ENCODE measurements at regions not wholly inside any gene's neighbourhood (a gene's known extent, or its start where the extent isn't known, plus 50 kb on each side); places are given as distances from the start of the nearest gene placed in this dataset.
"Not testable (repeated sequence)": the region's sequence is repeated elsewhere in the genome, so short reads cannot be mapped to it uniquely, and the experiment has no call there.

DNA sequence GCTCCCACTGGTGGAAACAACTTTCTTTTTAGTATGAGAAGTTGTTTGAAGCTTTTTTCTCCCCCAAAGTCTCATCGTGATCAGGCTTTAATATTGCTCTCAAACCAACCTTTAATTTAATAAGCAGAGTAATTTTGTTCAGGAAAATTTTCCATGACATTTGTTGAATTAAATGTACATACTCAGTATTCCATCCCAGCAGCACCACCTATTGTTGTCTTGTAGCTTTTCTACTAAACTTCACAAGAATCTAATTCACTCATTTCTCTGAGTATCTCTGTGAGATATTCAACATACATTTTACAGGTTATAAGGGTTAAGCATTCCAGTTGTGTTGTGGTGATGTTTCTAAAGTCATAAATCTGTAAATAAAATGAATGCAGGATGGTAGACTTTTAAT lies 218.3 kb upstream of the HAND2 start:
- intact Hi-C loops (cut with micrococcal nuclease), result no loop called here
- H3K36me3 Mint-ChIP-seq (ENCODE audit: low read depth), result no peaks in the 10 kb centered on the region
- DNase-seq, result no peak
- H3K27ac Mint-ChIP-seq, result no peak overlapping the region
- no peak overlapping the region for H3K4me3 Mint-ChIP-seq
- no peaks in the 10 kb centered on the region for H3K27me3 Mint-ChIP-seq
- no peaks in the 10 kb centered on the region for H3K9me3 Mint-ChIP-seq
- no peaks in the 10 kb centered on the region for H3K4me1 Mint-ChIP-seq

DNA sequence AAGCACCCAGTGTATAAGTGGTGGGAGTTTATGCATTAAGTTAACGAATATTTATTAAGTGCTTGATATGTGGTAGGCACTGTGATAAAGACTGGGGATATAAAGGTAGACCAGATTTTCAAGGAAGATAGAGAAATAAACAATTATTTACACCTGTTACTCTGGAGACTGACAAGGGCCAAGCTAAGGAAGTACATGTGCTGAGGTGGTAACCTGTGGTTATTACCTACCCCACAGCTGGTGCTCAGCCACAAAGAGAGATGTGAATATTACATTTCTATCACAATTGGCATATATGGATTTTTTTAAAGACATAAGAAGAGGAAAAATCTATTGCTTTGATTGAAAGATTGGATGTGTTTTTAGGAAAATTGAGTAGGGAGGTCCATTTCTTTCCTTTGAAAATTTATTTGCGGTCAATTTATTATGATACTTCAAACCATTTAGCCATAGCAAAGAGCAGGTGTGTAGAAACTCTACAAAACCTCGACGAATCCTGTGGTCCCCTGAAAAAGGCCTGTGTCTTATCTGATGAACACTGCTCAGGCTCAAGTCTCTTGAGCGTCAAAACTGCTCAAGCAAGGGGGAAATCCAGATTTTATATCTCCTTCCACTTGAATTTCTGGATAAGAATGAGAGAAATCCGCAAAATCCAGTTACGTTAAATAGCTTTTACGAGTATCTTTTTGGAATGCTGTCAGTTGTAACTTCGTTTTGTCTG lies 217.7 kb upstream of the HAND2 start:
- Mint-ChIP-seq H3K9me3 (no peaks in the 10 kb centered on the region), H3K36me3 (ENCODE audit: low read depth) (no peaks in the 10 kb centered on the region), H3K27ac (no peak overlapping the region), H3K4me3 (no peak overlapping the region), H3K27me3 (no peaks in the 10 kb centered on the region), H3K4me1 (no peaks in the 10 kb centered on the region)
- intact Hi-C loops (cut with micrococcal nuclease), result no loop called here
- no peak for DNase-seq

DNA sequence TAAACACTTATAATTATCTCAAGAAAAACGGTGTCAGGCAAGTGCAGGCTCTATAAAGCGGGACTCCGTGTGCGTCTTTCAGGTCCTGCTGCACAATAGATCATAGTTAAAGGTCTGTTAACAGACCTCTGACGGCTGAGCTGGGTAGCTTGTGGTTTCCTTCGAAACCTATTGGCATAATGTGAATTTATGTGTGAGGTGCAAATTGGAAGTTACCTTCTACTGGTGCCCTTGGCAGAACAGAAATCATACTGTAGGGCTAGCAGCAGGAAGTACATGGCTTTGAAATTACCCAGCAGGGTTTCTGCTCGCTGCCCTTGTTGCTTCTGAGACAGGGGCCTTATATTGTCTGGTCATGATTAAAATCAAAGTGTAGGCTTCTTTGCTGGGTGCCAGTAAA lies 216.4 kb upstream of the HAND2 start:
- H3K4me3 Mint-ChIP-seq, result no peak overlapping the region
- intact Hi-C loops (cut with micrococcal nuclease), result no loop called here
- no peak overlapping the region for H3K27ac Mint-ChIP-seq
- no peaks in the 10 kb centered on the region for H3K27me3 Mint-ChIP-seq
- no peaks in the 10 kb centered on the region for H3K4me1 Mint-ChIP-seq
- no peaks in the 10 kb centered on the region for H3K9me3 Mint-ChIP-seq
- no peaks in the 10 kb centered on the region for H3K36me3 Mint-ChIP-seq (ENCODE audit: low read depth)
- DNase-seq, result no peak

DNA sequence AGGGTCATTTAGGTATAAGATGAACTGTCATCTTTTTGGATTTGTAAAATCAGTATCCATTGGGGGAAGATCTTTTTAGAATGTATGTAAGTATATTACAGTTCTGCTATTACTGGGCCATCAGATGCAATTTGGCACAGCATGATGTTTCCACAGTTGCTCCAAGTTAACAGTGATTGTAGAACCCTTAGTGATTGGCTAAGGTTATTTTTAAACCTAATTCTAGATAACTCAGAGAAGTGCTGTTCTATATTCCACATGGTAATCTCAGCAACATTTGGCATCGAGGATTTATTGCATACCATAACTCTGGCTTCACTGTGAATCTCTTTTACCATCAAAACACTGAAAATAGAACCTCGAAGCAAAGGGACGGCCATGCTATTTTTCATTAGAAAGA lies 215.7 kb upstream of the HAND2 start:
- intact Hi-C loops (cut with micrococcal nuclease), result no loop called here
- no peaks in the 10 kb centered on the region for H3K4me1 Mint-ChIP-seq
- H3K4me3 Mint-ChIP-seq, result no peak overlapping the region
- H3K9me3 Mint-ChIP-seq, result no peaks in the 10 kb centered on the region
- H3K27ac Mint-ChIP-seq, result no peak overlapping the region
- DNase-seq, result no peak
- H3K36me3 Mint-ChIP-seq (ENCODE audit: low read depth), result no peaks in the 10 kb centered on the region
- no peaks in the 10 kb centered on the region for H3K27me3 Mint-ChIP-seq

DNA sequence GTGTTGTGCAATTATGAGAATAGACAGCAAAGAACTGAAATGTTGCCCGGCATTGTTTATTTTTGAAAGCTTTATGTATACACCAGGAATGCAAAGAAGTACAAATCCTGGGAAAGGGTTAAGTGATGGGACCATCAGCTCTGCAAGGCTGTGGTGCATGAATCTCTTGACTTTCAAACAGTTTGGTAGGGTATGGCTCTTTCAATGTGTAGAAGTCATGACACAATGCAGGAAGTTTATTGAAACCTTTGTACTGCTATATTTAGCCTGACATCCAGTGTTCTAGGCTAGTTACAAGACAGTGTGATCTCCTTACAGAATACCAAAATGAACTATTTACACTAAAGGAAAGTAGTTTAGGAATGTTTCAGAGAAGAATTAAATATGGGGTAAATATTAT lies 206.8 kb upstream of the HAND2 start:
- H3K9me3 Mint-ChIP-seq, result no peaks in the 10 kb centered on the region
- H3K4me3 Mint-ChIP-seq, result no peak overlapping the region
- no peak overlapping the region for H3K27ac Mint-ChIP-seq
- intact Hi-C loops (cut with micrococcal nuclease), result no loop called here
- DNase-seq, result no peak
- H3K36me3 Mint-ChIP-seq (ENCODE audit: low read depth), result no peaks in the 10 kb centered on the region
- H3K4me1 Mint-ChIP-seq, result no peaks in the 10 kb centered on the region
- no peaks in the 10 kb centered on the region for H3K27me3 Mint-ChIP-seq

DNA sequence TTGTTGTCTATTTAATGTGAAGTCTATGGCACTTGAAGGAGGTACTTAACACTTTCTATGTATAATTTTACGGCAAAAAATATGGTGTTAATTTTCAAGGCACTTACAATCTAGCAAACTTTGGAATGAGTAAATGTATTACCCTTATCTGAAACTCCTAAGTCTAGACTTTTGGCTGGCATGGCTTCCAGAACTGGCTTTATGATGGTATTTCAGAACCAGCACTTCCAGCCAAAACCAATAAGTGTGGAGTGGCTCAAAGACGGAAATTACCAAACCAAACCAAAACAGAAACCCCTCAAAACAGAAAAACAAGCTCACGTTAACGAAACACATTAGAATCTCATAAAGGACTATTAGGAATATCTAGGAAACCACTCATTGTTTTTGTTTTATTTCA lies 205.6 kb upstream of the HAND2 start:
- no peak overlapping the region for H3K4me3 Mint-ChIP-seq
- no peaks in the 10 kb centered on the region for H3K4me1 Mint-ChIP-seq
- no peaks in the 10 kb centered on the region for H3K36me3 Mint-ChIP-seq (ENCODE audit: low read depth)
- no peak for DNase-seq
- H3K9me3 Mint-ChIP-seq, result no peaks in the 10 kb centered on the region
- intact Hi-C loops (cut with micrococcal nuclease), result no loop called here
- H3K27ac Mint-ChIP-seq, result no peak overlapping the region
- H3K27me3 Mint-ChIP-seq, result no peaks in the 10 kb centered on the region

DNA sequence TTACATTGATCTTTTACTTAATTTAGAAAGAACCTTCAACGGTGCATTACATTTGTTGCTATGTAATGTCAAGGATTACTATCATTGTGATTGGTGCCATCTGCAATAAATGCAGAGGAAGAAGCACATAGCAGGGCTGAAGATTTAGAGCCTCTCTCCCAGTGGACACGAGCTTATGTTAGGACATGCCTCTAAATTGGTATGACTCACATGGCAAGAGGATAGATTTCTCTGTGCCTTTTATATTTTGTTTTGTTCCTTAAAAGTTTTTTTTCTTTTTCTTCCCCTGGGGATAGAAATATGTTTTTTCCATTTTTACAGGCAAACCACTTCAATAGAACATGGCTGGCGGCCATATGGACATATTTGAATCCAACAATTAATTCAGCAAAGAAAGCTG lies 205.0 kb upstream of the HAND2 start:
- Mint-ChIP-seq H3K4me1 (no peaks in the 10 kb centered on the region), H3K36me3 (ENCODE audit: low read depth) (no peaks in the 10 kb centered on the region), H3K9me3 (no peaks in the 10 kb centered on the region), H3K27me3 (no peaks in the 10 kb centered on the region), H3K27ac (no peak overlapping the region), H3K4me3 (no peak overlapping the region)
- intact Hi-C loops (cut with micrococcal nuclease), result no loop called here
- no peak for DNase-seq

DNA sequence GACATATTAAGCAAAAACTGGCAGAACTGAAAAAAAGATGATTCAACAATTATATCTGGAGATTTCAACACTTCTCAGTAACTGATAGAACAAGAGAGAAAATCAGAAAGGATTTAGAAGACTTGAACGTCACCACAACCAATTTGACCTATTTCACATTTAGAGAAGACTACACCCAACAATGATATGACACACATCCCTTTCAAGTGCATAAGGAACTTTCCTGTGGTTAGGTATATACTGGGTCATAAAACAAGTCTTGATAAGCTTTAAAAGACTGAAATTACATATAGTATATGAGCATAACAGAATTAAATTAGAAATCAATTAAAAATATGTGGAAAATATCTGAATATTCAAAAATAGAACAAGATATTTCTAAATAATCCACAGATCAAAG lies 201.2 kb upstream of the HAND2 start:
- intact Hi-C loops (cut with micrococcal nuclease), result no loop called here
- Mint-ChIP-seq H3K36me3 (ENCODE audit: low read depth) (no peaks in the 10 kb centered on the region), H3K27me3 (no peaks in the 10 kb centered on the region), H3K4me3 (no peak overlapping the region), H3K4me1 (no peaks in the 10 kb centered on the region), H3K27ac (no peak overlapping the region), H3K9me3 (peaks cover 3% of the 10 kb centered on the region)
- DNase-seq, result no peak

DNA sequence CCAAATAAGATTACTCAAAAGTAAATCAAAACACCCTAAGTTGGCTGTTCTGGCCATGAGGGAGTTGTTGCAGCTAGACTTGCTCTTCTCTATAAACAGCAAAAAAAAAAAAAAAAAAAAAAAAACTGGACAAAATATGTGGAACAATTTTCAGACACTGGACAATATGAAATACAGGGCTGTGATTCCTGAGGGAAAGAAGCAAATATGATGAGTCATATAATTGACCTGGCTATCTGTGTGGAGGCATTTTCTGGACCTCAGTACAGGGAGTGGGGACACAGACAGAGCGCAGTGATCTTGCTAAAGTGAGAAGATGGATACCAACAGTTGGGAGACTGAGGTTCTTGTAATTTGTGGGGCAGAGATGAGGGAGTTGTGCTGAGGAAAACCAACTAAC lies 192.0 kb upstream of the HAND2 start:
- H3K36me3 Mint-ChIP-seq (ENCODE audit: low read depth), result no peaks in the 10 kb centered on the region
- H3K27ac Mint-ChIP-seq, result no peak overlapping the region
- no peaks in the 10 kb centered on the region for H3K4me1 Mint-ChIP-seq
- no peaks in the 10 kb centered on the region for H3K27me3 Mint-ChIP-seq
- DNase-seq, result no peak
- H3K4me3 Mint-ChIP-seq, result no peak overlapping the region
- intact Hi-C loops (cut with micrococcal nuclease), result no loop called here
- H3K9me3 Mint-ChIP-seq, result peaks cover 2% of the 10 kb centered on the region

DNA sequence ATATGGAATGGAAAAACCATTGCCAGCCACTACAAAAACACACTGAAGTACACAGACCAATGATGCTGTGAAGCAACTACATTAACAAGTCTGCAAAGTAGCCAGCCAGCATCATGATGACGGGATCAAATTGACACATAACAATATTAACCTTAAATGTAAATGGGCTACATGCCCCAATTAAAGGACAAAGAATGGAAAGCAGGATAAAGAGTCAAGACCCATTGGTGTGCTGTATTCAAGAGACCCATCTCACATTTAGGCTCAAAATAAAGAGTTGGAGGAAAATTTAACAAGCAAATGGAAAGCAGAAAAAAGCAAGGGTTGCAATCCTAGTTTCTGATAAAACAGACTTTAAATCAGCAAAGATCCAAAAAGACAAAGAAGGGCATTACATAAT lies 188.5 kb upstream of the HAND2 start:
- H3K36me3 Mint-ChIP-seq (ENCODE audit: low read depth); DNase-seq; intact Hi-C loops (cut with micrococcal nuclease); H3K4me3 Mint-ChIP-seq; H3K9me3 Mint-ChIP-seq; H3K4me1 Mint-ChIP-seq; H3K27me3 Mint-ChIP-seq; H3K27ac Mint-ChIP-seq: not testable (repeated sequence)

DNA sequence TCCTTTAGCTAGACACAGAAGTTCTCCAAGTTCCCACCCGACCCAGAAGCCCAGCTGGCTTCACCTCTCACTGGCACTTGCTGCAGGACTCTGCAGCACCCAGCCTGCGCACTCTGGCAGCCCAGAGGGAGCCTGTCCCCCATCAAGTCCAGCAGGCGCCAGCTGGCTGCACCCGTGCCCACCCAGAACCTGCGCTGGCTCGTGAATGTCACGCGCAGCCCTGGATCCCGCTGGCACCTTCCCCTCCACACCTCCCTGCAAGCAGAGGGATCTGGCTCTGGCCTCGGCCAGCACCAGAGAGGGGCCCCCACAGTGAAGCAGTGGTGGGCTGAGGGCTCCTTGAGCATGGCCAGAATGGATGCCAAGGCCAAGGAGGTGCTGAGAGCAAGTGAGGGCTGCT lies 187.6 kb upstream of the HAND2 start:
- Mint-ChIP-seq H3K27ac (no peak overlapping the region), H3K9me3 (peaks cover 3% of the 10 kb centered on the region), H3K27me3 (no peaks in the 10 kb centered on the region), H3K4me3 (no peak overlapping the region), H3K36me3 (ENCODE audit: low read depth) (no peaks in the 10 kb centered on the region), H3K4me1 (no peaks in the 10 kb centered on the region)
- DNase-seq, result no peak
- intact Hi-C loops (cut with micrococcal nuclease), result no loop called here

DNA sequence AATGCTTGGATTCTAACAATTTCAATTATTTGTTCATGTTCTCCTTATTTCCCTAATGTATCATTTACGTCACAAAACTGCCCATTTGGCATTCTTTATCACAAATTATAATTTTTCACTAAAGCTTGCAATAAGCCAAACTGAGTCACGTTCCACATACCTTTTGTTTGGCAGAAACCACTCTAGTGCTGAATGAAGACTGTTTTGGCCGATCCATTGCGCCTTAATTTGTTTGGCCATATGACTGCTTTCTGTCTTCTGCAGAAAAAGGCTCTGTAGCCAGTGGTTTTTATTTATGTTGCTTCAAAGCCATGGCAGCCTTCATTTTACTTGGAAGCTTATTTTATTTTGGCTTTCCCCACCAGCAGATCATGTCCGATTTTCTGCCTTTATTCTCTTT lies 184.4 kb upstream of the HAND2 start:
- H3K27me3 Mint-ChIP-seq, result no peaks in the 10 kb centered on the region
- intact Hi-C loops (cut with micrococcal nuclease), result no loop called here
- no peak for DNase-seq
- peaks cover 3% of the 10 kb centered on the region for H3K9me3 Mint-ChIP-seq
- no peak overlapping the region for H3K27ac Mint-ChIP-seq
- no peaks in the 10 kb centered on the region for H3K36me3 Mint-ChIP-seq (ENCODE audit: low read depth)
- H3K4me3 Mint-ChIP-seq, result no peak overlapping the region
- H3K4me1 Mint-ChIP-seq, result no peaks in the 10 kb centered on the region

DNA sequence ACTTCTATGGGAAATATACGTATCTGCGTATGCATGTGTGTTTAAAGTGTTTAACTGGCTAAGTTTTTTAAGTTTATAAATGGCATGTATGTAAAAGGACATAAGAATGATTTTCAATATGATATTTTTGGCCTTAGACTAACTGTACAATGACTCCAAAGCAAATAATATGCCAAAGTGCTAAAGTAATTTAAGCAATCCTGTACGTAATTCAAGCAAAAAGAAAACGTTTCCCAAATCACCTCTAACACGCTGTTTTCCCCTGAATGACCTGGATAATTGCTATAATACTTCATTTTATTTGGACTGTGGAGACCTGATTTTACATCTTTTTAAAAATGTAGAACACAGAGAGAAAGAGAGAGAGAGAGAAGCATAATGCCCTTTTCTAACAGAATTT lies 183.0 kb upstream of the HAND2 start:
- intact Hi-C loops (cut with micrococcal nuclease), result no loop called here
- no peak for DNase-seq
- no peaks in the 10 kb centered on the region for H3K4me1 Mint-ChIP-seq
- no peak overlapping the region for H3K4me3 Mint-ChIP-seq
- H3K27ac Mint-ChIP-seq, result no peak overlapping the region
- H3K27me3 Mint-ChIP-seq, result no peaks in the 10 kb centered on the region
- no peaks in the 10 kb centered on the region for H3K36me3 Mint-ChIP-seq (ENCODE audit: low read depth)
- peaks cover 3% of the 10 kb centered on the region for H3K9me3 Mint-ChIP-seq

DNA sequence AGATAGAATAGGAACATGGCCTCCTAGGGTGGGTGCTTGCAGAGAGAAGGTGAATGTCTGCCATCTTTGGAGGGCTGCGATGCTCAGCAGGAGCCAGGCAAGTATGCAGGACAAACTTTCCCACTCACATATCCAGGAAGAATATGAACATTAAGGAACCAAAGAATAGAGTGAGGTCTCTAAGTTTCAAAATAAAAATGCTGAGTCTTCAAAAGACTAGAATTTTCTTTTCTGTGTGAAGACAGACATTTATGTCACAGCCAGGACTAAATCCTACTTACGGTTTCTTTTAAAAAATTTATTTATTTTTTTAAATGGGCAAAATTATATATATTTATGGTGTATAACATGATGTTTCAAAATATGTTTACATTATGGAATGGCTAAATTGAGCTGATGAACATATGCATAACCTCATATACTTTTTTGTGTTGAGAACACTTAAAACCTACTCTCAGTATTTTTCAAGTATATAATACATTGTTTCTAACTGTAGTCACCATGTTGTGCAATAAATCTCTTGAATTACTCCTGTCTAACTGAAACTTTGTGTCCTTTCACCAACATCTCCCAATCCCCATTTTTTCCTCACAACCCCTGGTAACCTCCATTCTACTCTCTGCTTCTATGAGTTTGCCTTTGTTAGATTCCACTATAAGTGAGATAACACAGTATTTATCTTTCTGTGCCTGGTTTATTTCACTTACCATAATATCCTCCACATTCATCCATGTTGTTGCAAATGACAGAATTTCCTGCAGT lies 177.8 kb upstream of the HAND2 start:
- intact Hi-C loops (cut with micrococcal nuclease), result no loop called here
- no peak for DNase-seq
- no peak overlapping the region for H3K4me3 Mint-ChIP-seq
- no peak overlapping the region for H3K27ac Mint-ChIP-seq
- no peaks in the 10 kb centered on the region for H3K36me3 Mint-ChIP-seq (ENCODE audit: low read depth)
- no peaks in the 10 kb centered on the region for H3K27me3 Mint-ChIP-seq
- H3K4me1 Mint-ChIP-seq, result no peaks in the 10 kb centered on the region
- H3K9me3 Mint-ChIP-seq, result no peaks in the 10 kb centered on the region

DNA sequence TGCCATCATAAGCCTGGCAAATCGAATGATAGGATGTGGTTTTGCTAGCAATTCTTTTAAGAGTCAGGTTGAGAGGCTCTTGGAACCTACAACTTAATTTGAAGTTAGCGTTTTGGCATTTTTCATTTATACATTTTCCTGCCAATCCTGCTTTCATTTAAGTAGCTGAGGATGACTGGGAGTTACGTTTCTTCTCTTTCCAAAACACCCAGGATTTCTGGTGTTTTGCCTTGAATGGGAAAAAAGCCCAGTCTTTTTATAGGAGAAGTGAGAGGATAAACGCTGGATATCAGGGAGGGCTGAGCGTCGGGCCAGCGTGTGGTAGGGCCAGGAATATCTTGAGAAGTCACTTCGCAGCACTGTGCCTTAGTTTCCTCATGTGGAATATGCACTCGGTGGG lies 174.2 kb upstream of the HAND2 start:
- H3K4me1 Mint-ChIP-seq, result no peaks in the 10 kb centered on the region

More for the DNA sequence above, 174.2 kb upstream of the HAND2 start:
- intact Hi-C loops (cut with micrococcal nuclease), result no loop called here
- Mint-ChIP-seq H3K36me3 (ENCODE audit: low read depth) (no peaks in the 10 kb centered on the region), H3K9me3 (no peaks in the 10 kb centered on the region), H3K27ac (no peak overlapping the region), H3K27me3 (no peaks in the 10 kb centered on the region), H3K4me3 (no peak overlapping the region)
- DNase-seq, result no peak

All from activated CD4-positive, alpha-beta T cell treated with anti-CD3 and anti-CD28 coated beads, Interleukin-2, amount 10 ng/mL, durations not matched to agents 24 days and 14 days (primary cell).